22Rv1 (cell line): ENCODE measurements at regions not wholly inside any gene's neighbourhood (a gene's known extent, or its start where the extent isn't known, plus 50 kb on each side); places are given as distances from the start of the nearest gene placed in this dataset.

Experiments
- CTCF ChIP-seq: fragments of 450-650 bp; IDR thresholded peaks from 2 replicates; pipeline ENCODE4 v1.5.1; 2017; ENCODE audit warnings: mild to moderate bottlenecking
- ZFX ChIP-seq: fragments of 450-650 bp; IDR thresholded peaks from 2 replicates; pipeline ENCODE4 v1.6.1; 2017; ENCODE audit warnings: antibody characterized with exemption, borderline replicate concordance

GRCh38 chr6:2482773-2483172 is 237.4 kb upstream of the GMDS start:
- TF ChIP-seq CTCF (peak; percentile 15; the same call in 1 of the 2 replicates), ZFX (no peak)
